Loucy (cell line): ENCODE measurements at regions not wholly inside any gene's neighbourhood (a gene's known extent, or its start where the extent isn't known, plus 50 kb on each side); places are given as distances from the start of the nearest gene placed in this dataset.

Experiments
- H2AFZ ChIP-seq: fragments of 200-600 bp; sonication (generic); 2 replicates; pipeline ENCODE4 v1.6.0; 2016; ENCODE audit warnings: antibody characterized with exemption, mild to moderate bottlenecking, low read length, moderate library complexity
- H3F3A ChIP-seq: fragments of 200-600 bp; 2 replicates; pipeline ENCODE4 v1.6.0; 2016; ENCODE audit warnings: antibody characterized with exemption, low read depth, mild to moderate bottlenecking
- H3K27me3 ChIP-seq: fragments of 200-600 bp; sonication (generic); 2 replicates; pipeline ENCODE4 v1.6.1; 2014; ENCODE audit warnings: low read length, mild to moderate bottlenecking; ENCODE audit not compliant: insufficient read depth, poor library complexity, severe bottlenecking
- H3K36me3 ChIP-seq: fragments of 200-600 bp; sonication (generic); 2 replicates; pipeline ENCODE4 v1.6.1; 2016; ENCODE audit warnings: low read length; ENCODE audit not compliant: insufficient read depth
- H3K4me1 ChIP-seq: fragments of 200-600 bp; sonication (generic); 2 replicates; pipeline ENCODE4 v1.5.1; 2014; ENCODE audit warnings: low read length, mild to moderate bottlenecking; ENCODE audit not compliant: insufficient read depth, poor library complexity, severe bottlenecking
- H3K4me2 ChIP-seq: fragments of 200-600 bp; sonication (generic); 2 replicates; pipeline ENCODE4 v1.6.0; 2014; ENCODE audit warnings: antibody characterized with exemption, low read length, low read depth, mild to moderate bottlenecking; ENCODE audit not compliant: poor library complexity, severe bottlenecking
- H3K4me3 ChIP-seq: fragments of 200-600 bp; sonication (generic); 2 replicates; pipeline ENCODE4 v1.5.1; 2014; ENCODE audit warnings: low read length, mild to moderate bottlenecking, mixed read lengths; ENCODE audit not compliant: poor library complexity, severe bottlenecking
- H3K79me2 ChIP-seq: fragments of 200-600 bp; sonication (generic); 2 replicates; pipeline ENCODE4 v1.6.1; 2014; ENCODE audit warnings: low read length; ENCODE audit not compliant: insufficient read depth
- H3K9ac ChIP-seq: fragments of 200-600 bp; sonication (generic); 2 replicates; pipeline ENCODE4 v1.6.0; 2014; ENCODE audit warnings: mild to moderate bottlenecking, low read depth, low read length, moderate library complexity; ENCODE audit not compliant: poor library complexity, severe bottlenecking
- H3K9me2 ChIP-seq: fragments of 200-600 bp; sonication (generic); replicated peaks from 2 replicates; pipeline ENCODE4 v1.6.1; 2016; ENCODE audit warnings: low read depth, low read length, mixed read lengths
- H3K9me3 ChIP-seq: fragments of 200-600 bp; sonication (generic); 2 replicates; pipeline ENCODE4 v1.6.1; 2014; ENCODE audit warnings: mild to moderate bottlenecking, antibody characterized with exemption, low read length, low read depth; ENCODE audit not compliant: insufficient read depth
- H4K20me1 ChIP-seq: fragments of 200-600 bp; sonication (generic); 2 replicates; pipeline ENCODE4 v1.6.0; 2014; ENCODE audit warnings: antibody characterized with exemption, low read length, mild to moderate bottlenecking; ENCODE audit not compliant: insufficient read depth, poor library complexity, severe bottlenecking
- EZH2phosphoT487 ChIP-seq: fragments of 200-600 bp; IDR thresholded peaks from 2 replicates; pipeline ENCODE4 v1.6.1; 2018; ENCODE audit warnings: antibody characterized with exemption, mild to moderate bottlenecking, moderate library complexity, borderline replicate concordance
- TF ChIP-seq, protein P1 (sequence below): fragments of 200-600 bp; sonication (generic); conservative IDR thresholded peaks from 2 replicates; pipeline ENCODE4 v1.5.1; 2014; ENCODE audit warnings: mild to moderate bottlenecking, antibody characterized with exemption, low read length

DNA sequence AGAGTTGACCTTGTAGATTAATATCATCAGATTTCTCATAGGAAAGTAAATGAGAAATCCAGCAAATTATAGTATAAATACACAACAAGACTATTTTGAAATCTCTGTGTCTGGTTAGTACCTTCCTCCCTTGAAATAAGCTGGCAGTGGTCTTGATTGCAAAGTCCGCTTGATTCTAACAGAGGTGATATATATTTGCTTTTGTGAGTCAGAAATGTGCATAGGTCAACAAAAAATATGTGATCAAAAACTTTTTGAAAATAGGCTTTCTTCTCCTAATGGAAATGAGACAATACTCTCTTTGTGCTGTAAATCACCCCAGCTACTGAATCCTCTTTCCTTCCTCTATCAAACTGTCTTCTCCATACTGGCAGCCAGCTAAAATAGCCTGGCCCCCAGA, 749.2 kb upstream of the CDH10 start:
- no peak overlapping the region for H3K4me2 ChIP-seq
- H3F3A ChIP-seq, result no peaks in the 10 kb centered on the region
- no peaks in the 10 kb centered on the region for H3K79me2 ChIP-seq
- H3K9ac ChIP-seq, result no peak overlapping the region
- no peaks in the 10 kb centered on the region for H4K20me1 ChIP-seq
- TF ChIP-seq EZH2phosphoT487, result no peak
- TF ChIP-seq, protein P1, sequence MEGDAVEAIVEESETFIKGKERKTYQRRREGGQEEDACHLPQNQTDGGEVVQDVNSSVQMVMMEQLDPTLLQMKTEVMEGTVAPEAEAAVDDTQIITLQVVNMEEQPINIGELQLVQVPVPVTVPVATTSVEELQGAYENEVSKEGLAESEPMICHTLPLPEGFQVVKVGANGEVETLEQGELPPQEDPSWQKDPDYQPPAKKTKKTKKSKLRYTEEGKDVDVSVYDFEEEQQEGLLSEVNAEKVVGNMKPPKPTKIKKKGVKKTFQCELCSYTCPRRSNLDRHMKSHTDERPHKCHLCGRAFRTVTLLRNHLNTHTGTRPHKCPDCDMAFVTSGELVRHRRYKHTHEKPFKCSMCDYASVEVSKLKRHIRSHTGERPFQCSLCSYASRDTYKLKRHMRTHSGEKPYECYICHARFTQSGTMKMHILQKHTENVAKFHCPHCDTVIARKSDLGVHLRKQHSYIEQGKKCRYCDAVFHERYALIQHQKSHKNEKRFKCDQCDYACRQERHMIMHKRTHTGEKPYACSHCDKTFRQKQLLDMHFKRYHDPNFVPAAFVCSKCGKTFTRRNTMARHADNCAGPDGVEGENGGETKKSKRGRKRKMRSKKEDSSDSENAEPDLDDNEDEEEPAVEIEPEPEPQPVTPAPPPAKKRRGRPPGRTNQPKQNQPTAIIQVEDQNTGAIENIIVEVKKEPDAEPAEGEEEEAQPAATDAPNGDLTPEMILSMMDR, result no peak
- H3K9me3 ChIP-seq, result no peaks in the 10 kb centered on the region
- no peaks in the 10 kb centered on the region for H3K36me3 ChIP-seq
- no peaks in the 10 kb centered on the region for H3K27me3 ChIP-seq
- H3K4me3 ChIP-seq, result no peak overlapping the region
- no peak overlapping the region for H2AFZ ChIP-seq
- no peaks in the 10 kb centered on the region for H3K4me1 ChIP-seq
- no peaks in the 10 kb centered on the region for H3K9me2 ChIP-seq

DNA sequence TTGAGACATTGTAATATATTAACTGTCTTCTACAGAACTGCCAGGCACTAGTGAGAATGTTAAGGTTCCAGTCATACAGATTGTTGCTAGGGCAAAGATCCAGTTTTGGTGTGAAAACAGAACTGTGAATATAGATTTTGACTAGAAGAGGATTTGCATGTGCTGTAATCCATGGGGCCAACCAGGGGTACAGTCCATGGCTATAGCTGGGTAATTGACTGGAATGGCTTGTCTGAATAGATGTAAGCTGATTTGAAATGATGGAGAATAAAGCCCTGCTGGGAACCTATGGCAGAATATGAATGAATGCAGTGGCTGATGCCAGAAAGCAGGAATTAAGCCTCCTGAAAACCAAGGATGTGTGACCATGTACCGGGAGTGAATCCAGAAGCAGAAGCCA, 748.5 kb upstream of the CDH10 start:
- Histone ChIP-seq H3K9me2 (no peaks in the 10 kb centered on the region), H4K20me1 (no peaks in the 10 kb centered on the region)

DNA sequence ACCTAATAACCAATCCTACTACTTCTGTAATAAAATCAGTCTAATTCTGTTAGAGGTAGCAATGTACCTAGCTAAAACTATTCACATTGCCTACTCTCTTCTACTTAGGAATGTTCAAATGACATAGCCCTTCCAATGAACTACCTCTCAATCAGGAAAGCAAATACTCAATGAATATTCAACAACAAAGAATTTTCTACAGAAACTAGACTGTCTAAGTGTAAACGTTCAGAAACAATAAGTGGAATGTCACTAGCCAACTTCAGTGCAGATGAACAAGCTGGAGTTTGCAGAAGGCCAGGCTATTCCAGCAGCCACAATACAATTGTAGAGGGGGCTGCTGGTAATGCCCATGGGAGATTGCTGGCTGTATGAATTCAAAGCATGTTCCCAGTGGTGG, 743.2 kb upstream of the CDH10 start:
- no peaks in the 10 kb centered on the region for H3K4me1 ChIP-seq
- H2AFZ ChIP-seq, result no peak overlapping the region
- no peaks in the 10 kb centered on the region for H3K27me3 ChIP-seq
- H3F3A ChIP-seq, result no peaks in the 10 kb centered on the region
- H3K79me2 ChIP-seq, result no peaks in the 10 kb centered on the region
- TF ChIP-seq, protein P1, result no peak
- TF ChIP-seq EZH2phosphoT487, result no peak
- H4K20me1 ChIP-seq, result no peaks in the 10 kb centered on the region
- no peak overlapping the region for H3K9ac ChIP-seq
- no peak overlapping the region for H3K4me2 ChIP-seq
- H3K9me3 ChIP-seq, result no peaks in the 10 kb centered on the region
- H3K9me2 ChIP-seq, result no peaks in the 10 kb centered on the region
- H3K36me3 ChIP-seq, result no peaks in the 10 kb centered on the region
- H3K4me3 ChIP-seq, result no peak overlapping the region

More for the DNA sequence above, 748.5 kb upstream of the CDH10 start:
- Histone ChIP-seq H3K9me3 (no peaks in the 10 kb centered on the region), H3K9ac (no peak overlapping the region), H3K27me3 (no peaks in the 10 kb centered on the region), H3K36me3 (no peaks in the 10 kb centered on the region), H3K4me3 (no peak overlapping the region), H2AFZ (no peak overlapping the region), H3K4me2 (no peak overlapping the region), H3F3A (no peaks in the 10 kb centered on the region), H3K4me1 (no peaks in the 10 kb centered on the region), H3K79me2 (no peaks in the 10 kb centered on the region)
- TF ChIP-seq, protein P1, result no peak
- no peak for TF ChIP-seq EZH2phosphoT487
